ENCODE measurements at regions not wholly inside any gene's neighbourhood (a gene's known extent, or its start where the extent isn't known, plus 50 kb on each side); places are given as distances from the start of the nearest gene placed in this dataset.

- CTCF ChIA-PET, result no interaction called here
- no peak for DNase-seq (ENCODE audit: low read depth, low spot score)
- TF ChIP-seq, protein P1, sequence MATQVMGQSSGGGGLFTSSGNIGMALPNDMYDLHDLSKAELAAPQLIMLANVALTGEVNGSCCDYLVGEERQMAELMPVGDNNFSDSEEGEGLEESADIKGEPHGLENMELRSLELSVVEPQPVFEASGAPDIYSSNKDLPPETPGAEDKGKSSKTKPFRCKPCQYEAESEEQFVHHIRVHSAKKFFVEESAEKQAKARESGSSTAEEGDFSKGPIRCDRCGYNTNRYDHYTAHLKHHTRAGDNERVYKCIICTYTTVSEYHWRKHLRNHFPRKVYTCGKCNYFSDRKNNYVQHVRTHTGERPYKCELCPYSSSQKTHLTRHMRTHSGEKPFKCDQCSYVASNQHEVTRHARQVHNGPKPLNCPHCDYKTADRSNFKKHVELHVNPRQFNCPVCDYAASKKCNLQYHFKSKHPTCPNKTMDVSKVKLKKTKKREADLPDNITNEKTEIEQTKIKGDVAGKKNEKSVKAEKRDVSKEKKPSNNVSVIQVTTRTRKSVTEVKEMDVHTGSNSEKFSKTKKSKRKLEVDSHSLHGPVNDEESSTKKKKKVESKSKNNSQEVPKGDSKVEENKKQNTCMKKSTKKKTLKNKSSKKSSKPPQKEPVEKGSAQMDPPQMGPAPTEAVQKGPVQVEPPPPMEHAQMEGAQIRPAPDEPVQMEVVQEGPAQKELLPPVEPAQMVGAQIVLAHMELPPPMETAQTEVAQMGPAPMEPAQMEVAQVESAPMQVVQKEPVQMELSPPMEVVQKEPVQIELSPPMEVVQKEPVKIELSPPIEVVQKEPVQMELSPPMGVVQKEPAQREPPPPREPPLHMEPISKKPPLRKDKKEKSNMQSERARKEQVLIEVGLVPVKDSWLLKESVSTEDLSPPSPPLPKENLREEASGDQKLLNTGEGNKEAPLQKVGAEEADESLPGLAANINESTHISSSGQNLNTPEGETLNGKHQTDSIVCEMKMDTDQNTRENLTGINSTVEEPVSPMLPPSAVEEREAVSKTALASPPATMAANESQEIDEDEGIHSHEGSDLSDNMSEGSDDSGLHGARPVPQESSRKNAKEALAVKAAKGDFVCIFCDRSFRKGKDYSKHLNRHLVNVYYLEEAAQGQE (IDR thresholded peaks at IDR 0.05; ENCODE audit: insufficient read depth in 1 of 2, low read depth in 2 of 2, low read length in 1 of 2), result no peak
- no peak for TF ChIP-seq POLR2AphosphoS5 (IDR thresholded peaks at IDR 0.05; ENCODE audit: low read depth, low read length)
- no peak for TF ChIP-seq SIN3A (IDR thresholded peaks at IDR 0.05; ENCODE audit: borderline replicate concordance, insufficient read depth, low read depth, low read length)
- TF ChIP-seq TCF7L2 (IDR thresholded peaks at IDR 0.05; ENCODE audit: low read depth, low read length), result no peak
- TF ChIP-seq, protein P2, sequence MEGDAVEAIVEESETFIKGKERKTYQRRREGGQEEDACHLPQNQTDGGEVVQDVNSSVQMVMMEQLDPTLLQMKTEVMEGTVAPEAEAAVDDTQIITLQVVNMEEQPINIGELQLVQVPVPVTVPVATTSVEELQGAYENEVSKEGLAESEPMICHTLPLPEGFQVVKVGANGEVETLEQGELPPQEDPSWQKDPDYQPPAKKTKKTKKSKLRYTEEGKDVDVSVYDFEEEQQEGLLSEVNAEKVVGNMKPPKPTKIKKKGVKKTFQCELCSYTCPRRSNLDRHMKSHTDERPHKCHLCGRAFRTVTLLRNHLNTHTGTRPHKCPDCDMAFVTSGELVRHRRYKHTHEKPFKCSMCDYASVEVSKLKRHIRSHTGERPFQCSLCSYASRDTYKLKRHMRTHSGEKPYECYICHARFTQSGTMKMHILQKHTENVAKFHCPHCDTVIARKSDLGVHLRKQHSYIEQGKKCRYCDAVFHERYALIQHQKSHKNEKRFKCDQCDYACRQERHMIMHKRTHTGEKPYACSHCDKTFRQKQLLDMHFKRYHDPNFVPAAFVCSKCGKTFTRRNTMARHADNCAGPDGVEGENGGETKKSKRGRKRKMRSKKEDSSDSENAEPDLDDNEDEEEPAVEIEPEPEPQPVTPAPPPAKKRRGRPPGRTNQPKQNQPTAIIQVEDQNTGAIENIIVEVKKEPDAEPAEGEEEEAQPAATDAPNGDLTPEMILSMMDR (IDR thresholded peaks at IDR 0.05), result no peak
These were observed 375.2 kb downstream of the TRIB2 start for GRCh38 chr2:13091861-13092378.

GRCh38 chr2:13093416-13093991 lies 376.8 kb downstream of the TRIB2 start:
- H3K4me3 ChIP-seq (ENCODE audit: low read depth in 2 of 2, low read length in 2 of 2), result no peak overlapping the region
- BruUV-seq (replicated peaks), result no TSS peak
- no peak overlapping the region for H3K27ac ChIP-seq (ENCODE audit: low read length)
- CTCF ChIA-PET, result no interaction called here
- DNase-seq (ENCODE audit: low read depth, low spot score) (no peak), ATAC-seq (no peak)
- H3K9me3 ChIP-seq (ENCODE audit: control insufficient read depth, insufficient read depth, low read depth, low read length), result no peaks in the 10 kb centered on the region
- TF ChIP-seq POLR2AphosphoS5 (IDR thresholded peaks at IDR 0.05; ENCODE audit: low read depth, low read length) (no peak), TCF7L2 (IDR thresholded peaks at IDR 0.05; ENCODE audit: low read depth, low read length) (no peak), SIN3A (IDR thresholded peaks at IDR 0.05; ENCODE audit: borderline replicate concordance, insufficient read depth, low read depth, low read length) (no peak)
- TF ChIP-seq, protein P2 (IDR thresholded peaks at IDR 0.05), result no peak
- TF ChIP-seq, protein P1 (IDR thresholded peaks at IDR 0.05; ENCODE audit: insufficient read depth in 1 of 2, low read depth in 2 of 2, low read length in 1 of 2), result no peak
- POLR2A ChIA-PET, result no interaction called here
- no peaks in the 10 kb centered on the region for H3K36me3 ChIP-seq (ENCODE audit: control insufficient read depth, insufficient read depth, low read length)
- no peaks in the 10 kb centered on the region for H3K4me1 ChIP-seq (ENCODE audit: control insufficient read depth, insufficient read depth, low read length)
- in situ Hi-C loops (cut with HindIII; ENCODE audit: low pct_unique_long_range_greater_than_20kb, low sequenced_read_pairs), result no loop called here
- no peaks in the 10 kb centered on the region for H3K27me3 ChIP-seq (ENCODE audit: control insufficient read depth, insufficient read depth, low read length)
- intact Hi-C loops (cut with micrococcal nuclease; ENCODE audit: unreplicated experiment), result no loop called here

More at GRCh38 chr2:13091861-13092378, 375.2 kb downstream of the TRIB2 start:
- POLR2A ChIA-PET, result no interaction called here
- Histone ChIP-seq H3K27ac (ENCODE audit: low read length) (no peak overlapping the region), H3K27me3 (ENCODE audit: control insufficient read depth, insufficient read depth, low read length) (no peaks in the 10 kb centered on the region), H3K4me3 (ENCODE audit: low read depth in 2 of 2, low read length in 2 of 2) (no peak overlapping the region), H3K9me3 (ENCODE audit: control insufficient read depth, insufficient read depth, low read depth, low read length) (no peaks in the 10 kb centered on the region), H3K4me1 (ENCODE audit: control insufficient read depth, insufficient read depth, low read length) (no peaks in the 10 kb centered on the region), H3K36me3 (ENCODE audit: control insufficient read depth, insufficient read depth, low read length) (no peaks in the 10 kb centered on the region)
- ATAC-seq, result no peak
- intact Hi-C loops (cut with micrococcal nuclease; ENCODE audit: unreplicated experiment) (no loop called here), in situ Hi-C loops (cut with HindIII; ENCODE audit: low pct_unique_long_range_greater_than_20kb, low sequenced_read_pairs) (no loop called here)
- no TSS peak for BruUV-seq (replicated peaks)

Measured in Panc1 (cell line).